Esophagus squamous epithelium (tissue), 5 donors: ENCODE measurements at regions not wholly inside any gene's neighbourhood (a gene's known extent, or its start where the extent isn't known, plus 50 kb on each side); places are given as distances from the start of the nearest gene placed in this dataset.

Experiments used
- DNase-seq: peaks from one replicate; lab custom pipeline; 2025; lab: John Stamatoyannopoulos, UW
- H3K27ac ChIP-seq, 4 donors: fragments of 200-600 bp; sonication (generic); one replicate each; pipeline ENCODE4 v1.5.1; 2016 to 2019; ENCODE audit warnings: mild to moderate bottlenecking in 1 of 4
- H3K27me3 ChIP-seq, 4 donors: fragments of 200-600 bp; sonication (generic); 1 replicate in 3 of 4; 2 replicates in 1 of 4; pipeline versions ENCODE4 v1.5.1 to v1.6.0; 2017 to 2021; ENCODE audit warnings: antibody characterized with exemption in 1 of 4
- H3K36me3 ChIP-seq, 3 donors: fragments of 200-600 bp; sonication (generic); one replicate each; pipeline ENCODE4 v1.5.1; 2016 to 2019
- H3K4me1 ChIP-seq, 3 donors: fragments of 200-600 bp; sonication (generic); one replicate each; pipeline ENCODE4 v1.5.1; 2017 to 2019
- H3K4me3 ChIP-seq, 4 donors: fragments of 200-600 bp; sonication (generic); 1 replicate in 3 of 4; 2 replicates in 1 of 4; pipeline ENCODE4 v1.5.1; 2016 to 2019; ENCODE audit warnings: mild to moderate bottlenecking in 2 of 4, moderate library complexity in 1 of 4
- H3K9me3 ChIP-seq, 3 donors: fragments of 200-600 bp; sonication (generic); one replicate each; pipeline ENCODE4 v1.5.1; 2016 to 2019
- CTCF ChIP-seq, 6 experiments: fragments of 450-650 bp in 4 of 6; fragments of 200-600 bp in 2 of 6; sonication (generic) in 2 of 6; IDR thresholded peaks; one replicate each; pipeline ENCODE4 v1.5.1; 2016 to 2019; ENCODE audit warnings: antibody characterized with exemption in 6 of 6, mild to moderate bottlenecking in 4 of 6, moderate library complexity in 4 of 6
- POLR2A ChIP-seq, 4 donors: fragments of 450-650 bp; IDR thresholded peaks; one replicate each; pipeline ENCODE4 v1.6.1; 2017; ENCODE audit warnings: antibody characterized with exemption in 4 of 4, mild to moderate bottlenecking in 4 of 4, moderate library complexity in 3 of 4
- WGBS, 2 donors: methylation state at CpG; one replicate each; pipeline ENCODE4 v1.1.5; 2018; 5-methylcytosine and 5-hydroxymethylcytosine counted together
- intact Hi-C: fragments of 100-400 bp; cut with DNase I; formaldehyde crosslinking; loops from one replicate; pipeline ENCODE4 v1.15.0; 2022
- donor health status: DM: yes; HTN: yes; CAD: no.

- no peak for TF ChIP-seq CTCF (IDR thresholded peaks at IDR 0.05)
- no peak for TF ChIP-seq POLR2A (IDR thresholded peaks at IDR 0.05)
- H3K4me3 ChIP-seq, result no peak overlapping the region
- intact Hi-C loops, result no loop called here
- H3K9me3 ChIP-seq, result peaks cover 0 to 7% (median 0%) of the 10 kb centered on the region in 3 donors
- H3K4me1 ChIP-seq, result no peaks in the 10 kb centered on the region
- DNase-seq, result no peak
- H3K27ac ChIP-seq, result no peak overlapping the region
- H3K36me3 ChIP-seq, result no peaks in the 10 kb centered on the region
- H3K27me3 ChIP-seq, result no peaks in the 10 kb centered on the region
These were observed 234.1 kb downstream of the RSL24D1 start for GRCh38 chr15:54962637-54963036.

GRCh38 chr15:54960266-54960665, 236.5 kb downstream of the RSL24D1 start:
- intact Hi-C loops, result no loop called here
- 45 to 82% methylated on average over 2 of the region's 2 CpGs for WGBS, 2 donors
- DNase-seq, result no peak
- Histone ChIP-seq H3K4me1 (no peaks in the 10 kb centered on the region), H3K9me3 (peaks cover 0 to 7% (median 0%) of the 10 kb centered on the region in 3 donors), H3K4me3 (no peak overlapping the region), H3K27ac (no peak overlapping the region), H3K36me3 (no peaks in the 10 kb centered on the region), H3K27me3 (no peaks in the 10 kb centered on the region)
- TF ChIP-seq CTCF (IDR thresholded peaks at IDR 0.05), result no peak

- no peak for DNase-seq
- Histone ChIP-seq H3K4me3 (no peak overlapping the region), H3K27me3 (no peaks in the 10 kb centered on the region), H3K9me3 (no peaks in the 10 kb centered on the region), H3K4me1 (no peaks in the 10 kb centered on the region), H3K27ac (no peak overlapping the region), H3K36me3 (no peaks in the 10 kb centered on the region)
- intact Hi-C loops, result no loop called here
- 58 to 66% methylated on average over 3 of the region's 3 CpGs for WGBS, 2 donors
- TF ChIP-seq POLR2A (IDR thresholded peaks at IDR 0.05) (no peak), CTCF (IDR thresholded peaks at IDR 0.05) (no peak)
These were observed 255.3 kb downstream of the RSL24D1 start for GRCh38 chr15:54941417-54941816.

GRCh38 chr15:54917312-54917711, 279.4 kb downstream of the RSL24D1 start:
- no peaks in the 10 kb centered on the region for H3K36me3 ChIP-seq
- no peaks in the 10 kb centered on the region for H3K4me1 ChIP-seq
- H3K27ac ChIP-seq, result no peak overlapping the region
- no peaks in the 10 kb centered on the region for H3K27me3 ChIP-seq
- 53 to 60% methylated on average over 1 of the region's 1 CpG for WGBS, 2 donors
- no peak for TF ChIP-seq POLR2A (IDR thresholded peaks at IDR 0.05)
- TF ChIP-seq CTCF (IDR thresholded peaks at IDR 0.05), result no peak
- H3K9me3 ChIP-seq, result no peaks in the 10 kb centered on the region
- no peak overlapping the region for H3K4me3 ChIP-seq
- DNase-seq, result no peak
- intact Hi-C loops, result no loop called here

GRCh38 chr15:54915380-54915779, 281.4 kb downstream of the RSL24D1 start:
- no peak overlapping the region for H3K4me3 ChIP-seq
- no peaks in the 10 kb centered on the region for H3K4me1 ChIP-seq
- H3K9me3 ChIP-seq, result no peaks in the 10 kb centered on the region
- intact Hi-C loops, result no loop called here
- DNase-seq, result no peak
- no peak overlapping the region for H3K27ac ChIP-seq
- H3K27me3 ChIP-seq, result no peaks in the 10 kb centered on the region
- no peak for TF ChIP-seq POLR2A (IDR thresholded peaks at IDR 0.05)
- TF ChIP-seq CTCF (IDR thresholded peaks at IDR 0.05), result no peak
- no peaks in the 10 kb centered on the region for H3K36me3 ChIP-seq
